Panc1 (cell line): ENCODE measurements at regions not wholly inside any gene's neighbourhood (a gene's known extent, or its start where the extent isn't known, plus 50 kb on each side); places are given as distances from the start of the nearest gene placed in this dataset.

ENCODE experiments used
- ATAC-seq: fragments of 200-7000 bp; cut with Tn5 transposase; 2 replicates; pipeline ENCODE4 v1.9.1; 2020; ENCODE audit warnings: mild to moderate bottlenecking, moderate library complexity
- BruUV-seq: library from RNA; stranded (reverse); fragments of 400-500 nt; replicated peaks from 2 replicates; lab custom pipeline; 2021; lab: Mats Ljungman, UMichigan
- CTCF ChIA-PET: fragments of 300-600 bp; sonication (Branson Sonifier 250); formaldehyde crosslinking; loops from one replicate; lab custom pipeline; 2022; ENCODE audit warnings: antibody characterized with exemption; lab: Charles Lee
- POLR2A ChIA-PET: fragments of 300-600 bp; sonication (Branson Sonifier 250); formaldehyde crosslinking; loops from one replicate; lab custom pipeline; 2022; ENCODE audit warnings: antibody characterized with exemption; lab: Charles Lee
- DNase-seq: peaks from one replicate; pipeline ENCODE4 v3.0.0-alpha.2; 2010; ENCODE audit warnings: low read depth, low spot score
- H3K27ac ChIP-seq: 2 replicates; pipeline ENCODE4 v1.5.1; 2011; ENCODE audit warnings: mild to moderate bottlenecking, low read length, inconsistent platforms
- H3K27me3 ChIP-seq: fragments of 200-500 bp; sonication (Bioruptor generic); 2 replicates; pipeline ENCODE4 v1.6.0; 2014; ENCODE audit warnings: low read length, inconsistent platforms; ENCODE audit not compliant: control insufficient read depth, insufficient read depth
- H3K36me3 ChIP-seq: fragments of 200-500 bp; sonication (Bioruptor generic); 2 replicates; pipeline ENCODE4 v1.5.1; 2014; ENCODE audit warnings: inconsistent platforms, mild to moderate bottlenecking, low read length, moderate library complexity; ENCODE audit not compliant: control insufficient read depth, insufficient read depth
- H3K4me1 ChIP-seq: 2 replicates; pipeline ENCODE4 v1.5.1; 2011; ENCODE audit warnings: inconsistent platforms, mild to moderate bottlenecking, low read length, moderate library complexity; ENCODE audit not compliant: control insufficient read depth, insufficient read depth
- H3K4me3 ChIP-seq, 2 experiments: 2 replicates each; pipeline ENCODE4 v1.5.1; 2011 to 2012; ENCODE audit warnings: low read depth in 2 of 2, low read length in 2 of 2, mild to moderate bottlenecking in 2 of 2, inconsistent platforms in 1 of 2, moderate library complexity in 1 of 2
- H3K9me3 ChIP-seq: fragments of 200-500 bp; sonication (Bioruptor generic); 2 replicates; pipeline ENCODE4 v1.5.1; 2014; ENCODE audit warnings: low read depth, mild to moderate bottlenecking, inconsistent platforms, low read length, moderate library complexity; ENCODE audit not compliant: control insufficient read depth, insufficient read depth
- CTCF ChIP-seq: fragments of 450-650 bp; IDR thresholded peaks from 2 replicates; pipeline ENCODE4 v1.5.1; 2017; ENCODE audit warnings: mild to moderate bottlenecking
- POLR2AphosphoS5 ChIP-seq: IDR thresholded peaks from 2 replicates; pipeline ENCODE4 v1.6.1; 2012; ENCODE audit warnings: mild to moderate bottlenecking, low read depth, low read length, moderate library complexity
- REST ChIP-seq, 2 experiments: IDR thresholded peaks; 2 replicates each; pipeline ENCODE4 v1.6.1; 2011 to 2012; ENCODE audit warnings: low read depth in 2 of 2, control low read depth in 1 of 2, low read length in 1 of 2, mild to moderate bottlenecking in 1 of 2, moderate library complexity in 1 of 2; ENCODE audit not compliant: insufficient read depth in 1 of 2
- SIN3A ChIP-seq: IDR thresholded peaks from 2 replicates; pipeline ENCODE4 v1.6.1; 2012; ENCODE audit warnings: low read depth, mild to moderate bottlenecking, low read length, moderate library complexity, borderline replicate concordance; ENCODE audit not compliant: insufficient read depth
- TCF7L2 ChIP-seq: IDR thresholded peaks from 2 replicates; pipeline ENCODE4 v1.6.1; 2011; ENCODE audit warnings: mild to moderate bottlenecking, low read depth, low read length, inconsistent platforms
- in situ Hi-C: cut with HindIII; loops from 2 replicates; pipeline ENCODE4 v1.10.0; 2016; ENCODE audit warnings: low sequenced_read_pairs, low pct_unique_long_range_greater_than_20kb
- intact Hi-C: fragments of 100-400 bp; cut with micrococcal nuclease; formaldehyde crosslinking; loops from one replicate; pipeline ENCODE4 v1.10.0; 2022; ENCODE audit not compliant: unreplicated experiment

GRCh38 chr4:36966756-36967460, 277.6 kb upstream of the NWD2 start:
- no TSS peak for BruUV-seq
- intact Hi-C loops: no loop called here
- CTCF ChIA-PET: no interaction called here
- Histone ChIP-seq H3K27me3 (no peaks in the 10 kb centered on the region), H3K4me1 (no peaks in the 10 kb centered on the region), H3K4me3 (no peak overlapping the region), H3K36me3 (no peaks in the 10 kb centered on the region), H3K9me3 (no peaks in the 10 kb centered on the region), H3K27ac (no peak overlapping the region)
- DNase-seq: no peak
- TF ChIP-seq SIN3A (no peak), CTCF (no peak), REST (IDR thresholded peaks at IDR 0.05; ENCODE audit: insufficient read depth in 1 of 2, low read depth in 2 of 2, low read length in 1 of 2) (no peak), TCF7L2 (no peak), POLR2AphosphoS5 (no peak)
- in situ Hi-C loops: no loop called here
- no peak for ATAC-seq
- POLR2A ChIA-PET: no interaction called here

GRCh38 chr4:36979533-36979932, 265.0 kb upstream of the NWD2 start:
- in situ Hi-C loops: no loop called here
- intact Hi-C loops: no loop called here
- no peak overlapping the region for H3K4me3 ChIP-seq
- H3K36me3 ChIP-seq: no peaks in the 10 kb centered on the region
- CTCF ChIA-PET: no interaction called here
- ATAC-seq (no peak), DNase-seq (no peak)
- no peaks in the 10 kb centered on the region for H3K4me1 ChIP-seq
- POLR2A ChIA-PET: interaction anchor here (0.5 kb wide), 1 partner anchor 28 kb away, joined by 3 read pairs; no protein-coding TSS in a partner anchor
- TF ChIP-seq REST (IDR thresholded peaks at IDR 0.05; ENCODE audit: insufficient read depth in 1 of 2, low read depth in 2 of 2, low read length in 1 of 2) (no peak), SIN3A (no peak), POLR2AphosphoS5 (no peak), TCF7L2 (no peak), CTCF (no peak)
- H3K27me3 ChIP-seq: no peaks in the 10 kb centered on the region
- no TSS peak for BruUV-seq
- H3K27ac ChIP-seq: no peak overlapping the region
- no peaks in the 10 kb centered on the region for H3K9me3 ChIP-seq
